HG02623 (cell line): ENCODE measurements at regions not wholly inside any gene's neighbourhood (a gene's known extent, or its start where the extent isn't known, plus 50 kb on each side); places are given as distances from the start of the nearest gene placed in this dataset.

Experiments used
- ATAC-seq: cut with Tn5 transposase; IDR thresholded peaks from one replicate; pipeline ENCODE4 v1.9.1; 2021; ENCODE audit warnings: moderate library complexity; ENCODE audit not compliant: unreplicated experiment

DNA sequence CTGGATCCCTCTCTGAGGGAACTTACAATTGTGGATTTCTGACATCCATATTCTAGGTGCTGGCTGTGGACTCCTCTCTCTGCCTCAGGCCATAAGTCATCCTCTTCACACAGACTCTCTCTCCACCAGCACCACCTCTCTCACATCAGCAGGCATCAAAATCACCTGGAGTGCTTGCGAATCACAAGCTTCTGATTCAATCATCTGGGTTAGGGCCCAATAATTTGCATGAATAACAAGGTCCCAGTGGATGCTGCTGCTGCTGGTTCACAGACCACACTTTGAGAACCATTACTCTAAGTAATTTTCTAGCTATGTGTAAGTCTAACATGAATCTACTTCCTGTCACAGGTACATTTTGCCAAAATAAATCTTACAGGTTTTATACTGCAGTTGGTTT is 214.9 kb downstream of the DSEL start:
- no peak for ATAC-seq

DNA sequence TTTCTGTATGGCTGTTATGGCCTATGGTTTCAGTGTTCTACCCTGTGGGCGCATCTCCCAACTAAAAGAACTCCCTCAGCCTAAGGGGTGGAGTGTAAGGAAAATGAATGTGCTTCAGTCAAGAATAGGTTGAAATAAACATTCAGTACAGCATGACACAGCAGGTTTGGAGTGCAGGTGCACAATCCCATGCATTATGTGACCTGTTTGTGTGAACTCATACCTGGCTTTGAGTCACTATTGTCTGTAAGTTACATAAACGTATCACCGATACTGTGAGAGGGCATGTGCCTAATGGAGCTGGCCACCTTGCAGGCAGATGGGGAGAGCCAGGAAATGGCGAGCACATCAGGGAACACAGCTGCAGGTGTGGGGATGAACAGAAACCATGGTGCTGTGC is 216.0 kb downstream of the DSEL start:
- ATAC-seq, result no peak

GRCh38 chr18:67292814-67293213 is 223.7 kb downstream of the DSEL start:
- ATAC-seq, result no peak

DNA sequence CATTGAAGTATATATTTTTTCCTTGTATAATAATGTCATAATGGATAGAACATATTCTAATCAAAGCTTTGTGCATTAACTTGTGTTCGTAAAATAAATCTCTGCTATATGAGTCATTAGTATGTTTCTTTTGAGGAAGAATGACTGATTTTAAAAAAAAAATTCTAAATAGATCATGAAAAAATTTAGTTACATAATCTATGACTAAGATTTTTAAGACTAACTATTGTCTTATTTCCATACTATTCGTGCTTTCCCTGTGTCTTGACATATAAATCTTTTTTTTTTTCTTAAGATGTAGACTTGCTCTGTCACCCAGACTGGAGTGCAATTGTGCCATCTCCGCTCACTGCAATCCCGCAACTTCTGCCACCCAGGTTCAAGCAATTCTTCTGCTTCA is 226.1 kb downstream of the DSEL start:
- ATAC-seq, result no peak

DNA sequence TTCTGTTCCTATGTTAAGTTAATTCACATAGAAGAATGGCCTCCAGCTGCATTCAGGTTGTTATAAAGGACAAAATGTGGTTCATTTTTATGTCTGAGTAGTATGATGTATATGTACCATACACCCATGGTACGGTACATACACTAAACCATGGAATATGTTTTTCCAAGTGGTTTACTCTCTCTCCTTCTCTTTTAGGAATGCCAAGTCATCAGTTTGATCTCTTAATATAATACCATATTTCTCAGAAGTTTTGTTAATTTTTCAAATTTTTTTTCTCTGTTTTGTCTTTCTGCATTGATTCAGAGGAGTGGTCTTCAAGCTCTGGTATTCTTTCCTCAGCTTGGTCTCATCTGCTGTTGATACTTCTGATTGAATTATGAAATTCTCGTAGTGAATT is 230.9 kb downstream of the DSEL start:
- no peak for ATAC-seq

- ATAC-seq, result no peak
Measured at GRCh38 chr18:67282796-67283195, 233.7 kb downstream of the DSEL start.

- no peak for ATAC-seq
Measured at GRCh38 chr18:67281746-67282145, 234.8 kb downstream of the DSEL start.

GRCh38 chr18:67280486-67281242 is 235.9 kb downstream of the DSEL start:
- ATAC-seq, result no peak

GRCh38 chr18:67279988-67280387 is 236.5 kb downstream of the DSEL start:
- ATAC-seq, result no peak

- no peak for ATAC-seq
Measured at GRCh38 chr18:67278984-67279383, 237.5 kb downstream of the DSEL start.

GRCh38 chr18:67276638-67277037 is 239.9 kb downstream of the DSEL start:
- no peak for ATAC-seq

- ATAC-seq, result no peak
Measured at GRCh38 chr18:67273288-67273687, 243.2 kb downstream of the DSEL start.

- no peak for ATAC-seq
Measured at GRCh38 chr18:67269206-67269605, 247.3 kb downstream of the DSEL start.

GRCh38 chr18:67268530-67268929 is 248.0 kb downstream of the DSEL start:
- no peak for ATAC-seq

DNA sequence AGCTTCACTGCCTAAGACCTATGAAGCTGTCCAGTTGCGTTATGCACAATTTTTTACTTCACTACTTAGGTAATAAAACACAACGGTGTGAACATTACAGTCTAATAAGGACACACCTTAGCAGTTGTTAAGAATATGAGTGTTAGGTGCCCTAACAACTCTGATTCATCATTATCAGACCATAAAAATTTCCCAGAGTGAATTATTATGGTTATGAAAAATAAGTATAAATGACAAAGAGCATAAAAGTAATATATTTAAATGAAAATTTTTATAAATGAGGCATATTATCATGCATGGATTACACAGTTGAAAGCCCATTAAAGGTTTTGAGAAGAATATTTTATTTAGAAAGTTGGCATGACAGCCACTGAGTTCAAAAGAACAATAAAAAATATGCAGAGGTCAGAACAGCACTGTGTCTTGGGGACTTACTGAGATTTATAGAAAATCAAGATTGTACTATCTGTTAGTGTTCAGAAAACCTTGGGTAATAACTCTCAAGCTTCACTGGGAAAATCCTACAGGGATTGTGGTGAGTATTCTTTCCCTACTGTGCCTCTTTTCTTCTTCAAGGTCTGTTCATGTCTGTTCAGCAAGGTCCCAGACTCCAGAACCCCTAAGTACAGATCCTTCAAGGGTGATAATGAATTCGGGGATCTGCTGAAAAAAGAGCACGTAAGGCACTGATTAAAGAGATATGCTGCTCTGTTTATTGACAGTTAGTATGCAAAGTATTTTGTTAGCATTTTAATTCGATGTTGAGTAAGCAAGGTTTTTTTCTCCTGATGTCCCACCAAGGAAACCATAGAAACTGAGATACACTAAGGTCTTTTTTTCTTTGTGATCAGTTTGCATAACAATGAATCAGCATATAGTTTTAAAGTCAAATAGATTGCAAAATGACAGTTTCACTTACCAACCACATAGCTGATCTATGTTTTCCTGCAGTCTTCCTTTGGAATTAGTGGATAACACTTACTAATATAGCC is 250.0 kb downstream of the DSEL start:
- no peak for ATAC-seq

- ATAC-seq, result no peak
Measured at GRCh38 chr18:67265464-67266245, 250.9 kb downstream of the DSEL start.

DNA sequence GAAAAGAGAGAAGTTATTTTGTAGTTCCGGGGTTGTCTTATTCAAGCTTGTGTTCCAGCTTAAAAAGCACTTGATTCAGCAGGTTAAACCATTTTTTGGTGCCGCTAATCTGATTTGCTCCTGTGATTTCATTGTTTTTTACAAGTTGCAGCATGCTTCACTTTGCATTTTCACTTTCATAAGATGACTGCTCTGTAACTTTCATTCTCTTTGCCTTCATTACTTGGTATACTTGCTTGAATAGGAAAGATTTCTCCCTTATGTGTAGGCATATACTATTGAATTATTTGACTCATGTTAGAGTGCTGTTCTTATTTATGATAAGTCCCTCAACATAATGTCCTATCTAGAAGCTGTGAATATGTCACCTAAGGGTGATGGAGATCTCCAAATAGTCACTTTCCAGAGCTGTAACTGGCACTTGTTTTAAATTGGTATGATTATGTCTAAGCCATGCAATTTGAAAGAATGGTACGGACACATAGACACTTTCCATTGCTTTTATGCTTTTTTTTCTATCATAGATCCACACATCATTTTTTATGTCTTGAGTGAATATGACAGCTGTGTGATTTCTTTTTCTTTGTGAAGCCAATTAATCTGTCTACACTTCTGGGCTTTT is 254.5 kb downstream of the DSEL start:
- no peak for ATAC-seq

- no peak for ATAC-seq
Measured at GRCh38 chr18:67260841-67261240, 255.7 kb downstream of the DSEL start.

DNA sequence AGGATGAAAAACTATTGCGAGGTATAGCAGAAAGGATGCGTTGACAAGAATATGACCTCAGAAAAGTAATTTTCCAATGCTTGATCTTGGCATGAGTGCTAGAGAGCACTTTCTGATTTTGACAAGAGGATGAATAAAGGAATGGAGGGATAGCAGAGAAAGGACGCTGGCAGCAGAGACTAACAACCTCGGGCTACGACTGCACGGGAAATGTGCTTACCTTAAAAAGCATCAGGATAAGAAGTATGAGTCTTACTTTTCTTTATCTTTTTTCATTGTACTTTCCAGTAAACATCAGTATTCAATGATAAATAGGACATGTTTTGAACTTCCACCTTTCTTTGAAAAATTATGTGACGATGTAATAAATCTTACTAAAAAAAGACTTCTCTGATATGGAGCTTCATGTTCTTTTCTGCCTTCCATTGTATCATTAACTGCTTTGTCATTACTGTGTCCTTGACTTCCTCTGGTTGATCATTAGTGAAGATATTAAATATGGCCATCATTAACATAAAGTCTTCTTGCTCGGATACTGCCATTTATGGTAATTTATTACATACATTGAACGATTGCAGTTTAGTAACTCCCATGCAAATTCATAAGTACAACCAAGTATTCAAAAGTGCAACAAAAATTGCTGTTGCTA is 265.6 kb downstream of the DSEL start:
- ATAC-seq, result no peak
